OCI-LY3 (cell line): ENCODE measurements at regions not wholly inside any gene's neighbourhood (a gene's known extent, or its start where the extent isn't known, plus 50 kb on each side); places are given as distances from the start of the nearest gene placed in this dataset.

Experiments
- CTCF ChIP-seq: fragments of 200-600, 300-600 bp; sonication (generic); IDR thresholded peaks from 2 replicates; pipeline ENCODE4 v1.5.1; 2014; ENCODE audit warnings: antibody characterized with exemption, low read length, low read depth
- EZH2phosphoT487 ChIP-seq: fragments of 200-600 bp; shearing (Covaris generic); IDR thresholded peaks from 2 replicates; pipeline ENCODE4 v1.6.1; 2018; ENCODE audit warnings: antibody characterized with exemption, mixed run types, low read depth

GRCh38 chr16:54652201-54652770 lies 278.4 kb upstream of the IRX5 start:
- TF ChIP-seq CTCF, result no peak
- no peak for TF ChIP-seq EZH2phosphoT487
